ENCODE measurements at regions not wholly inside any gene's neighbourhood (a gene's known extent, or its start where the extent isn't known, plus 50 kb on each side); places are given as distances from the start of the nearest gene placed in this dataset.

- no peak for TF ChIP-seq CTCF (IDR thresholded peaks at IDR 0.05 in 8 of 11, conservative IDR thresholded peaks at IDR 0.05 in 3 of 11)
- no peak for TF ChIP-seq POLR2AphosphoS5 (IDR thresholded peaks at IDR 0.05)
- TF ChIP-seq POLR2A (IDR thresholded peaks at IDR 0.05) = no peak
Observed at GRCh38 chr20:55155360-55155759, 680.0 kb downstream of the DOK5 start.

Data from spleen (tissue), 7 donors.